CD1c-positive myeloid dendritic cell (primary cell): ENCODE measurements at regions not wholly inside any gene's neighbourhood (a gene's known extent, or its start where the extent isn't known, plus 50 kb on each side); places are given as distances from the start of the nearest gene placed in this dataset.

Experiments used
- DNase-seq: peaks from one replicate; pipeline ENCODE4 v3.0.0-alpha.2; 2016; ENCODE audit errors: extremely low spot score

- no peak for DNase-seq
These were observed 654.5 kb downstream of the OLFM4 start for GRCh38 chr13:53683146-53683545.

DNA sequence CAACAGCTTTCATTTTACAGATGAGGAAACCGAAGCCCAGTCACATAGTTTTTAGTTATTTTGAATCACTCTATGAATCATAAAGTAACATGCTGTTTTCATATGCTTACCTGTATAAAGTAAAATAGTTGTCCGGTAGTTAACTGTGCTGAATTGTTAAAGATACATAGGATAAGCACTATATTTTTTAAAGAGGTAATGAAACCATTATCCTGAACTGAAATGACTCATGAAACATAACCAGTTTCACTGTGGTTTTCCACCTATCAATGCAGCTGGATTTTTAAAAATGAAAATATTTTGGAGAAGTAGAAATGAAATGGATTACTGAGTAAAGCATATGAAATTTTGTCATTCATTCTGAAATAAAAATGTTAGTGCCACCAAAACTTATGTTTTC, 655.0 kb downstream of the OLFM4 start:
- no peak for DNase-seq

GRCh38 chr13:53691417-53691816, 662.8 kb downstream of the OLFM4 start:
- DNase-seq, result no peak

- DNase-seq, result no peak
These were observed 666.4 kb downstream of the OLFM4 start for GRCh38 chr13:53694814-53695532.

DNA sequence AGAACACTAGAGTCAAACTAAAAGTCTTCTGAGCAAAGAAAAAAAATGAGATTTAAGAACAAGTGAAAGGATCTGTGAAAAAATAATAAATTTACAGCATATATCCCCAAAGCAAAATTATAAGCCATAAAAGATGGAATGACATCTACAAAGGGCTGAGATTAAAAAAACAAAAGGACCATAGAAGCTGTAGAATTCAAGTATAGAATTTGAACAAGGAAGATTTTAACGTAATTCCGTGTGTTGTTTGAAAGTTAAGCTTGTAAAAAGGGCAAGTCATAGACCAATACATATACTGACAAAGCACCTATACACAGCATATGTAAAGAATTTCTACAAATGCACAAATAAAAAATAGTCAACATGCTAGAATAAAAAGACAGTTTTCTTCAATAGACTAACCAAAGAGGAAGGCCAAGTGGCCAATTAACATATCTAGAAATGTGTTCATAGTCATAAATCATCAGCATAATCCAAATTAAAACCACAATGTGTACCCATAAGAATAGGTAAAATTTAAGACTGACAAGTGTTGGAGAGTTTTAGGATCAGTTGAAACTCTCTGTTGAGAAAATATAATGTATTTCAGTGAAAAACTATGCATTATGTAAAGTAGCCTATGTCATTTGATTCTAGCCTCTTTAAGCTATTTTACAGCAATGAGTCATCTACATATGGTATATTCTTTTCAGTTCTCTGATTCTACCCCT, 674.9 kb downstream of the OLFM4 start:
- DNase-seq, result no peak

DNA sequence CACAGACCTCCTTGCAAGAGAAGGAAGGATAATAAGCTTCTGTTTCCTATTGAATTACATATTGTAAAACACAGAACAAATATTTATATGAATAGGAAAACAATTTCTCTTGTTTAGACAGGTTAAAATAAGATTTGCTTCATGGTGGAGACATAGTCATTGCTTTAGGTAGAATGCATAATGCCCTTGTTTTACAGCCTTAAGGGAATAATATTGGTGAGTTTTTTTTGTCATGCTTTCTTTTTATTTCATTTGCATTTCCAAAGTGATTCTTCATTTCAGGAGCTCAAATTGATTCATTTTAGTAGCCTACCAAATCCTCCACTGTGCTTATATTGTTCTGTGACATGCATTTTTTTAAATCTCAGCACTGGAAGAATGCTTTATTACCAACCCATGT, 690.7 kb downstream of the OLFM4 start:
- DNase-seq, result no peak

- DNase-seq, result no peak
These were observed 704.1 kb downstream of the OLFM4 start for GRCh38 chr13:53732664-53733063.

- DNase-seq, result no peak
These were observed 715.3 kb downstream of the OLFM4 start for GRCh38 chr13:53743906-53744305.

DNA sequence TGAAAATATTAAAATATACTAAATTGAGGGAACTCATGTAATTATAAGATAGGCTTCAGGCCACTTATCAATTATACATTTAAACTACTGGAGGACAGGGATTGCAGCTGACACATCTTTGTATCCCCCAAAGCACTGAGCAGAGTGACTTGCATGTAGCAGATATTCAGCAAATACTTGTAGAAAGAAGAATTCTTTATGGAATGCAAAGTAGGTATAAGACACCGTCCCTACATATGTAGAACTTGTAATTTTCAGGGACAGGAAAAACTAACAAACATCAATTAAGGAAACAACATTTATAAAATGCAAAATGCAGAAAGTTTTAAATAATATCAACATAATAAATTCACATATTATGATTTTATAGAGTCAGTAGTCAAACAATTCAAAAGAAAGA, 719.2 kb downstream of the OLFM4 start:
- DNase-seq, result no peak

GRCh38 chr13:53749306-53749705, 720.7 kb downstream of the OLFM4 start:
- no peak for DNase-seq

DNA sequence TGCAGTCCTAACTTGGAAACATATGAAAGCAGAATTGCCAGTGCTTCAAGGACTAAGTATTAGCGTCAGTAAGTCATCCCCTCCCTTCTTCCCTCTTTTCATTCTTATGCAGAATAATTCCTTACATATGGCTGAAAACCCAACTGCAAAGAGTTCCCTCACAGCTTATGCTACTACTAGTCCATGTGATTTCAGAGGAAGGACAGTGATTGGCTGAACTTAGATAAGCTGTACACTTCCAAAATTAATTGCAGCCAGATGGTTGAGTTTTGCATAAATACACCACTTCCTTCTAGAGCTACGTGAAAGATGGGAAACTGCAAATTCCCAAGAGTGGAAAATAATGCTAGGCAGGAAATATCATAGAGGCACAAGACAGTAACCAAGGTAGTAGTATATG, 730.4 kb downstream of the OLFM4 start:
- DNase-seq, result no peak

DNA sequence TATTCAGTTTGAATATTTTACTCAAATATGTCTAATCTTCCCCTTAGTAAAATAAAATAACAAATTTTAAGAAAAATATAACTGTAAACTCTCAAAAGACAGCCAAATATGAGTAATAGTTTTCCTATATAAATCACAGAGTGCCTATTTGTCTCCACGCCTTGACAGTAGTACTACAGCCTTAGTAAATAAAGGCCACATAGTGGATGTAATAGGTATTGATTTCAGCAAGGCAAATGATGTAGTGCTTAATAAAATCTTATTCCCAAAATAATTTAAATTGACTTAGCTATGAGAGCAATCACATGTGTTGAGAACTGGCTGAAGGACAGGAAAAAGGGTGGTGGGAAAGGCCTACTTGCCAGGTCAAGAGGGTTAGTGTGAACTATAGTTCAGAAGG, 747.2 kb downstream of the OLFM4 start:
- no peak for DNase-seq

GRCh38 chr13:53778937-53779336, 750.3 kb downstream of the OLFM4 start:
- no peak for DNase-seq

DNA sequence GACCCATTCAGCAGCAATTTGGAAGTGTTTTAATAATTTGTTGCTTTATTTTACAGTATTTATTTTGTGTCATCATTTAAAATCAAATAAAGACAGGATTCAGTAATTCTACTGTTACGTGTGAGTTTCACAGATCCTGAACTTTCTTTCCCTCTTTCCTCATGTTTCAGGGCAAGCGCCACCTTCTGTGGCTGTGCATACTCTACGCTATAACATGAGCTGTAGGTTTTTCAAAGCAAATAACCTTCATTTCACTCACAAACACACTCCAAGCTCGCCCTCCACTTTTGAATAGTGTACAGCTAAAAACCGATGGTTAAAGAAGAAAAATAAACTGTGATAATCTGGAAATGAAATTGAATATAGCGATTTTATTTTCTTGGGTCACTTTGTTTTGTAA, 753.3 kb downstream of the OLFM4 start:
- no peak for DNase-seq

GRCh38 chr13:53782488-53782961, 753.9 kb downstream of the OLFM4 start:
- peak; percentile 27 for DNase-seq

DNA sequence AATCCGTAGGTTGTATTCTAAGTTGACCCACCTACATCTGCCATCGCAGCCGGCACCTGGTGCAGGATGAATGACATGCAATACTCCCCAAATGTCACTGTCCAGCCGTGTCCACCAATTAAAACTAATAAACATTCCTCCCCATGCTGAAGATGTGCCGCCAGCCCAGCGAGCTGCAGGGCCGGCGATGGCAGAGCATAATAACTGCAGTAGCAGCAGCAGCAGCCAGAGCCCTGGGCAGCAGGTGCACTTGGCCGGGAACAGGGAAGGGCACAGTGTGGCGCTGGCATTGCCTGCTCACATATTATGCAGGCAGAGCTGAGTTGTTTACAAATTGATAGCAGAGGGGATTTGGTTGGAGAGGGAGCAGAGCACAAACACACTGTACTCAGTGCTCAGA, 754.9 kb downstream of the OLFM4 start:
- DNase-seq, result no peak

GRCh38 chr13:53788286-53788685, 759.7 kb downstream of the OLFM4 start:
- no peak for DNase-seq

DNA sequence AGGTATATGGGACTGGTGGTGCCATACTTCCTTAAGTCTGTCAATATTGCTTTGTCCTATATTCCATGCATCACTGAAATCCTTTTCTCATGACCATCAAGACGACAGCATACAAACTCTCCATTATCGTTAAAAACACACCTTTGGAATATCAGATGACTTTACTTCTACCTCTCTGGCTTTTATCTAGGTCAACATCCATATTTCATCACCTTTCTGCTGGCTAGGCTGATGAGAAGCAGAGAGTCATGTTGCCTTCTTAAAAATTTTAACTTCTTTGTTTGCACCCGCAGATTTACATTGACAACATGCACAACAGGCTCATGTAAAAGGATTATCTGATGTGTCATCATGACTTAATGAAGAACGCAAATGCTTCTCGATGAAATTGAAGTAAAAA, 771.4 kb downstream of the OLFM4 start:
- DNase-seq, result no peak

- no peak for DNase-seq
These were observed 778.7 kb downstream of the OLFM4 start for GRCh38 chr13:53807251-53807834.

DNA sequence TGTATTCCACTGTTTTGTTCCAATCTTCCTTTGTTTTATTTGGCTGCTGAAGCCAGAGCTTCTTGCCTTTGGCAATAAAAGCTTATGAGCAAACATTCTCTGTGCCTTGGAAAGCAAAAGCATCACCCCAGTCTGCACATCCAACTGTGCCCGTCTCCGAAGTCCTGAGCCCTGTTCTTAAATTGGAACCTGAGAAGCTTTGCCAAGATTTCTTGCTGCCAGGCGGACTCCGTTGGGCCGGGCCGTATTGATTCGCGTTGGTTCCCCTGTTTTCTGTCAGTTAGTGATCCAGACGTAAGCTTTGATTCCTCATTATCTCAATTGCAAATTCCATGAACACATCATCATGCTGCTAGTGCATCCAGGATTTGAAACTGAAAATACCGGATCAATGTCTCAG, 793.0 kb downstream of the OLFM4 start:
- DNase-seq, result no peak

- no peak for DNase-seq
These were observed 793.5 kb downstream of the OLFM4 start for GRCh38 chr13:53822136-53822535.

- no peak for DNase-seq
These were observed 810.8 kb downstream of the OLFM4 start for GRCh38 chr13:53839461-53839860.
